ENCODE measurements at regions not wholly inside any gene's neighbourhood (a gene's known extent, or its start where the extent isn't known, plus 50 kb on each side); places are given as distances from the start of the nearest gene placed in this dataset.
"Not testable (repeated sequence)": the region's sequence is repeated elsewhere in the genome, so short reads cannot be mapped to it uniquely, and the experiment has no call there.

DNA sequence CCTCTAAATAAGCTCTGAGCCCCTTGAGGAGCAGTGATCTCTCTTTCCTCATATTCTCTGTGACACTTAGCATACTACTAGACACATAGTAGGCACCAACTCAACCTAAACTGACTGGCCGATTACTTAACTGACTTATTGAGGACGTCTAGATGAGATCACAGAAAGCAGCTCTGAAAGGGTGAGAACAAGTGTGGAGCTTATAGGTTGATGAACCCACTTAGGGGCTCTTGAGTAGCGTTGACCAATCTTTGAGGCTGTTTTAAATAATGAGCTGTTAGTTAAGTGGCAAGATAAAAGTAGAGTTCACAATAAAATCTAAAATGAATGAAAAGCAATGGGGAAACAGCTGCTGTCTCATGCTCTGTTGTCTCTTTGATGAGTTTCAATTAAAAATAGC lies 124.7 kb upstream of the TNPO1 start:
- TF ChIP-seq, protein P1, sequence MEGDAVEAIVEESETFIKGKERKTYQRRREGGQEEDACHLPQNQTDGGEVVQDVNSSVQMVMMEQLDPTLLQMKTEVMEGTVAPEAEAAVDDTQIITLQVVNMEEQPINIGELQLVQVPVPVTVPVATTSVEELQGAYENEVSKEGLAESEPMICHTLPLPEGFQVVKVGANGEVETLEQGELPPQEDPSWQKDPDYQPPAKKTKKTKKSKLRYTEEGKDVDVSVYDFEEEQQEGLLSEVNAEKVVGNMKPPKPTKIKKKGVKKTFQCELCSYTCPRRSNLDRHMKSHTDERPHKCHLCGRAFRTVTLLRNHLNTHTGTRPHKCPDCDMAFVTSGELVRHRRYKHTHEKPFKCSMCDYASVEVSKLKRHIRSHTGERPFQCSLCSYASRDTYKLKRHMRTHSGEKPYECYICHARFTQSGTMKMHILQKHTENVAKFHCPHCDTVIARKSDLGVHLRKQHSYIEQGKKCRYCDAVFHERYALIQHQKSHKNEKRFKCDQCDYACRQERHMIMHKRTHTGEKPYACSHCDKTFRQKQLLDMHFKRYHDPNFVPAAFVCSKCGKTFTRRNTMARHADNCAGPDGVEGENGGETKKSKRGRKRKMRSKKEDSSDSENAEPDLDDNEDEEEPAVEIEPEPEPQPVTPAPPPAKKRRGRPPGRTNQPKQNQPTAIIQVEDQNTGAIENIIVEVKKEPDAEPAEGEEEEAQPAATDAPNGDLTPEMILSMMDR (IDR thresholded peaks at IDR 0.05; ENCODE audit: borderline replicate concordance, control extremely low read depth, extremely low read depth, insufficient read depth, missing control alignments), result no peak
- DNase-seq (ENCODE audit: low spot score), result no peak
- in situ Hi-C loops (cut with MboI; ENCODE audit: low sequenced_read_pairs, unreplicated experiment), result no loop called here

DNA sequence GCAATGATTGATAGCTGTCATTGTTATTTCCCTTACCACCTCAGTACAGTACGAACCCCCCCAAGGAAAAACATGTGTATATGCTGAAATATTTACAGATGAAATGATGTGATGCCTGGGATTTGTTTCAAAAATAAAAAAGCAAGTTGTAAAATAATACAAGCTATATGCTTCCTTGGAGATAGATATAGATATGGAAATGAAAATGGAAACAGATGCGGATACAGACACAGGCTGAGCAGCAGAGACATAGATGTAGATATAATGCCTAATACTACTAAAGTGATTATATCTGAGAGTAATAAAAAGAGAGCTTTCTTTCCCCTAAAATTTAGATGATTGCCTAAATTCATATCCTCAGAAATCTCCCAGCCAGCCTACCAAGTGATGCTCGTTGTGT lies 127.5 kb upstream of the TNPO1 start:
- in situ Hi-C loops (cut with MboI; ENCODE audit: low sequenced_read_pairs, unreplicated experiment), result no loop called here
- no peak for DNase-seq (ENCODE audit: low spot score)
- TF ChIP-seq, protein P1 (IDR thresholded peaks at IDR 0.05; ENCODE audit: borderline replicate concordance, control extremely low read depth, extremely low read depth, insufficient read depth, missing control alignments), result no peak

DNA sequence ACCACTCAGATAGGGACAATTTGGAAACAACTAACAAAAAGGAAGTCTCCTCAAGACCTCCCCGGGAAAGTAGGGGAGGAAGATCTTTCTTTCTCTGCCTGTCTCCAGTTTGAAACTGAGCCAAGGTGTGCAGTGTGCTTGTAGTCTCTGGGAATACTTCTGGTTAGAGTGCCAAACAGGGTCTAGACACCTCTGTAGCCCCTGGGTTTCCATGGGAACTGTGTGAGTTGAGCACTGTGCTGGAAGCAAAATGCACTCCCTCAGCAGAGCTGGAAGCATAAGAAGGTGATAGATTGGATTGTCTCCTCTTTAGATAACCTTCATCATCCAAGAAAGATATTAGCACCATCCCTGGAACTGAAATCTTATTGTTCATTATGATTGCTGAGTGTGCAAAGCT lies 129.2 kb upstream of the TNPO1 start:
- TF ChIP-seq, protein P1 (IDR thresholded peaks at IDR 0.05; ENCODE audit: borderline replicate concordance, control extremely low read depth, extremely low read depth, insufficient read depth, missing control alignments), result no peak
- in situ Hi-C loops (cut with MboI; ENCODE audit: low sequenced_read_pairs, unreplicated experiment), result no loop called here
- no peak for DNase-seq (ENCODE audit: low spot score)

DNA sequence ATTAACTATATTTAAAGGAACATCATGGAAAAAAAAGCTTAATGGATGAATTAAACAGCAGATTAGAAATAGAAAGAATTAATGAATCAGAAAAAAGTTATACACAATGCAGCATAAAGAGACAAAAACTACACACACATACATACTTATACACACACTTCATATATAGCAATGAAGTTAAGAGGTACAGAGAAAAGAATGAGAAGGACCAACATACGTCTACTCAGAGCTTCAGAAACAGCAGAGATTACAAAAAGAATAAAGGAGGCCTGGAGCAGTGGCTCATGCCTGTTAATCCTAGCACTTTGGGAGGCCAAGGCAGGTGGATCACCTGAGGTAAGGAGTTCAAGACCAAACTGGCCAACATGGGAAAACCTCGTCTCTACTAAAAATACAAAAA lies 133.9 kb upstream of the TNPO1 start:
- in situ Hi-C loops (cut with MboI; ENCODE audit: low sequenced_read_pairs, unreplicated experiment), result no loop called here
- no peak for DNase-seq (ENCODE audit: low spot score)
- TF ChIP-seq, protein P1 (IDR thresholded peaks at IDR 0.05; ENCODE audit: borderline replicate concordance, control extremely low read depth, extremely low read depth, insufficient read depth, missing control alignments), result no peak

DNA sequence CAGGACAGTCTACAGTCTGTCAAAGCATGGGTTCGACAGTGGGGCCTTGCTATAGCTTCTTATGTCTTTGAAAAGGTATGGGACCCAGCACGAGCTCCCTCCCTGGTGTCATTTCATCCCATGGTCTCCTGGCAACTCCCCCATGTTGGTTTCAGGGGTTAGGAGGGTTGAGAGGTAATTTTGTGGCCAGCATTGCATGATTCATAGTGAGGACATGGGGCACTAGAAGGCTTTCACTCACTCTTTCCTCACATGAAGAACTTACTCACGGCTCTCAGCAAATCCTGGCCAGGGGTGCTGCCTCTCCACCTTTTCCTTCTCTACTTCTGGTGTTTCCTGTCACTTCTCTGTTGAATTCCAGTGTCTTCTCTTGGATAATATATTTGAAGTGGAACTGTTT lies 134.7 kb upstream of the TNPO1 start:
- in situ Hi-C loops (cut with MboI; ENCODE audit: low sequenced_read_pairs, unreplicated experiment), result no loop called here

DNA sequence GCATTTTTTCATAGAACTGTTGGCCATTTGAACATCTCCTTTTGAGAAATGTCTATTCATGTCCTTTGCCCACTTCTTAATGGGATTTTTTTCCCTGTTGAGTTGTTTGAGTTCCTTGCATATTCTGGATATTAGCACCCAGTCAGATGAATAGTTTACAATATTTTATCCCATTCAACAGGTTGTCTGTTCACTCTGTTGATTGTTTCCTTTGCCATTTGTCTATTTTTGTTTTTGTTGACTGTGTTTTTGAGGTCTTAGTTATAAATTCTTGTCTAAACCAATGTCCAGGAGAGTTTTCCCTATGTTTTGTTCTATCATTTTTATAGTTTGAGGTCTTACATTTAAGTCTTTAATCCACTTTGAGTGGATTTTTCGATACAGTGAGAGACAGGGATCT lies 139.0 kb upstream of the TNPO1 start:
- in situ Hi-C loops (cut with MboI; ENCODE audit: low sequenced_read_pairs, unreplicated experiment), result no loop called here
- no peak for DNase-seq (ENCODE audit: low spot score)
- TF ChIP-seq, protein P1 (IDR thresholded peaks at IDR 0.05; ENCODE audit: borderline replicate concordance, control extremely low read depth, extremely low read depth, insufficient read depth, missing control alignments), result no peak

More for the DNA sequence above, 134.7 kb upstream of the TNPO1 start:
- TF ChIP-seq, protein P1 (IDR thresholded peaks at IDR 0.05; ENCODE audit: borderline replicate concordance, control extremely low read depth, extremely low read depth, insufficient read depth, missing control alignments), result no peak
- no peak for DNase-seq (ENCODE audit: low spot score)

DNA sequence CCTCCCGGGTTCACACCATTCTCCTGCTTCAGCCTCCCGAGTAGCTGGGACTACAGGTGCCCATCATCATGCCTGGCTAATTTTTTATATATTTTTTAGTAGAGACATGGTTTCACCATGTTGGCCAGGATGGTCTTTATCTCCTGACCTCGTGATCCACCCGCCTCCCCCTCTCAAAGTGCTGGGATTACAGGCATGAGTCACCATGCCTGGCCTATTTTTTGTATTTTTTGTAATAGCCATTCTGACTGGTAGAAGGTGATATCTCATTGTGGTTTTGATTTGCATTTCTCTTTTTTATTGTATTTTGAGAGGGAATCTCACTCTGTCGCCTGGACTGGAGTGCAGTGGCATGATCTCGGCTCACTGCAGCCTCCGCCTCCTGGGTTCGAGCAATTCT lies 139.6 kb upstream of the TNPO1 start:
- DNase-seq (ENCODE audit: low spot score); in situ Hi-C loops (cut with MboI; ENCODE audit: low sequenced_read_pairs, unreplicated experiment): not testable (repeated sequence)
